Smooth muscle cell (in vitro differentiated cells): ENCODE measurements at regions not wholly inside any gene's neighbourhood (a gene's known extent, or its start where the extent isn't known, plus 50 kb on each side); places are given as distances from the start of the nearest gene placed in this dataset.
"Not testable (repeated sequence)": the region's sequence is repeated elsewhere in the genome, so short reads cannot be mapped to it uniquely, and the experiment has no call there.

Experiments
- DNase-seq: peaks from one replicate; lab custom pipeline; 2025; ENCODE audit not compliant: unreplicated experiment; lab: John Stamatoyannopoulos, UW
- H2AFZ ChIP-seq: fragments of 200-600 bp; sonication (generic); 2 replicates; pipeline ENCODE4 v1.6.0; 2016; ENCODE audit warnings: antibody characterized with exemption, low read depth, mild to moderate bottlenecking
- H3F3A ChIP-seq: fragments of 200-600 bp; sonication (generic); 2 replicates; pipeline ENCODE4 v1.6.0; 2017; ENCODE audit warnings: antibody characterized with exemption, low read depth
- H3K27ac ChIP-seq: fragments of 200-600 bp; sonication (generic); 2 replicates; pipeline ENCODE4 v1.5.1; 2016; ENCODE audit warnings: low read depth, mild to moderate bottlenecking
- H3K27me3 ChIP-seq: fragments of 200-600 bp; sonication (generic); 2 replicates; pipeline ENCODE4 v1.6.1; 2016; ENCODE audit warnings: low read depth, mild to moderate bottlenecking
- H3K36me3 ChIP-seq: fragments of 200-600 bp; sonication (generic); 2 replicates; pipeline ENCODE4 v1.5.1; 2016; ENCODE audit warnings: low read depth
- H3K4me1 ChIP-seq: fragments of 200-600 bp; sonication (generic); 2 replicates; pipeline ENCODE4 v1.5.1; 2016; ENCODE audit warnings: low read depth
- H3K4me2 ChIP-seq: fragments of 200-600 bp; sonication (generic); 2 replicates; pipeline ENCODE4 v1.6.0; 2016; ENCODE audit warnings: mild to moderate bottlenecking
- H3K4me3 ChIP-seq: fragments of 200-600 bp; sonication (generic); 2 replicates; pipeline ENCODE4 v1.5.1; 2016; ENCODE audit warnings: mild to moderate bottlenecking
- H3K79me2 ChIP-seq: fragments of 200-600 bp; sonication (generic); 2 replicates; pipeline ENCODE4 v1.6.0; 2016; ENCODE audit warnings: low read depth, mild to moderate bottlenecking
- H3K9ac ChIP-seq: fragments of 200-600 bp; sonication (generic); 2 replicates; pipeline ENCODE4 v1.6.0; 2016; ENCODE audit warnings: low read depth
- H3K9me3 ChIP-seq: fragments of 200-600 bp; sonication (generic); replicated peaks from 2 replicates; pipeline ENCODE4 v1.5.1; 2016; ENCODE audit warnings: low read depth
- H4K20me1 ChIP-seq: fragments of 200-600 bp; sonication (generic); 2 replicates; pipeline ENCODE4 v1.6.0; 2016; ENCODE audit warnings: low read depth
- CTCF ChIP-seq: fragments of 200-600 bp; sonication (generic); IDR thresholded peaks from 2 replicates; pipeline ENCODE4 v1.5.1; 2017; ENCODE audit warnings: borderline replicate concordance, mild to moderate bottlenecking, antibody characterized with exemption; ENCODE audit not compliant: insufficient read depth, poor library complexity, severe bottlenecking
- WGBS: methylation state at CpG from one replicate; pipeline ENCODE4 v1.1.7; 2016; ENCODE audit warnings: low lambda C conversion rate; 5-methylcytosine and 5-hydroxymethylcytosine counted together

DNA sequence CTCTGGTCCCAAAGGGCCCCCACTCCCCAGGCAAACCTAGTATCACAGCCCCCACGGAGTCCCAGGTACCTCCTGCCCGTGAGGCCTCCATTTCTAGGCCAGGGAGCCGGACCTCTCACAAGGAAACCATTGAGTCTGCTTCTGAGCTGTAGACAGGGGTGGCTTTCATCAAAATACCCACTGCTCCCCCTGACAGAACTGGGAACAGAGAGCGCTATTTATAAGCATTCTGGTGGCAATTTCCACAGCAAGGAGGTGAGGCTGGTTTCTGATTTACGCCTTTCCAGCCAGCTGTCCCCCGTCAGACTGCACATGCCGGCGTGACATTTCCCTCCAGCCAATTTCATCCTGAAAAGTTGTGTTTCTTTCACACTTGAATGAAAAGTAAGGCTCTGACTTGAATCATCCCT, 407.5 kb upstream of the PRKCQ start:
- no peak overlapping the region for H3K4me3 ChIP-seq
- H3K4me2 ChIP-seq = no peak overlapping the region
- WGBS = 73% methylated on average over 8 of the region's 8 CpGs
- DNase-seq = no peak
- no peak overlapping the region for H3K27ac ChIP-seq
- no peaks in the 10 kb centered on the region for H3K9me3 ChIP-seq
- no peak overlapping the region for H2AFZ ChIP-seq
- no peaks in the 10 kb centered on the region for H3K27me3 ChIP-seq
- H3K79me2 ChIP-seq = no peaks in the 10 kb centered on the region
- no peaks in the 10 kb centered on the region for H3K4me1 ChIP-seq
- no peaks in the 10 kb centered on the region for H3K36me3 ChIP-seq
- TF ChIP-seq CTCF = no peak
- H3K9ac ChIP-seq = no peak overlapping the region
- no peaks in the 10 kb centered on the region for H4K20me1 ChIP-seq
- no peaks in the 10 kb centered on the region for H3F3A ChIP-seq

DNA sequence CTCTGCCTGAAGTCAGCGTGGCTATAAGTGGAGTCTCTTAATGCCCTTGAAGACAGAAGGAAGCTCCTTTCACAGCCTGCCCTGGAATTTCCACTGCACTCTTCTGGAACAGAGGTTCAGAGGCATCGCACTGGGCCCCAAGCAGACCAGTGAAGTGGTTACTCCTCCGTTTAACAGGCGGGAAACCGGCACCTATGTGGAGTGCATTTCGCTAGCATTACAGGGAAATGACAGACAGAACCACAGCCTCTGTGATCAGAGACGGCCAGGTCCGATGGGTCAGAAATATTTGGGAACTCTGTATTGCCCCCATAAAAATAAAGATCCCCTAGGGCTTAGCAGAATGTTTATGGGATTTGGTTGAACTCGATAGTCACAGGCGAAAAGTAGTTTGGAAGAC, 406.9 kb upstream of the PRKCQ start:
- no peak for TF ChIP-seq CTCF
- Histone ChIP-seq H3K79me2 (no peaks in the 10 kb centered on the region), H3K9me3 (no peaks in the 10 kb centered on the region), H3K36me3 (no peaks in the 10 kb centered on the region), H3K4me2 (no peak overlapping the region), H3K27ac (no peak overlapping the region), H3K9ac (no peak overlapping the region), H2AFZ (no peak overlapping the region), H3F3A (no peaks in the 10 kb centered on the region), H4K20me1 (no peaks in the 10 kb centered on the region), H3K4me1 (no peaks in the 10 kb centered on the region), H3K4me3 (no peak overlapping the region), H3K27me3 (peaks cover 3% of the 10 kb centered on the region)
- WGBS = 84% methylated on average over 10 of the region's 10 CpGs
- DNase-seq = no peak

- Histone ChIP-seq H3F3A (no peaks in the 10 kb centered on the region), H3K36me3 (no peaks in the 10 kb centered on the region), H3K9me3 (no peaks in the 10 kb centered on the region), H2AFZ (no peak overlapping the region), H3K27ac (no peak overlapping the region), H3K4me1 (no peaks in the 10 kb centered on the region), H3K9ac (no peak overlapping the region), H3K79me2 (no peaks in the 10 kb centered on the region), H3K4me2 (no peak overlapping the region), H3K4me3 (no peak overlapping the region), H4K20me1 (no peaks in the 10 kb centered on the region), H3K27me3 (peaks cover 3% of the 10 kb centered on the region)
- TF ChIP-seq CTCF = no peak
- no peak for DNase-seq
- WGBS = 79% methylated on average over 9 of the region's 9 CpGs
These were observed 405.6 kb upstream of the PRKCQ start for GRCh38 chr10:6985644-6986043.

GRCh38 chr10:6984971-6985370, 404.9 kb upstream of the PRKCQ start:
- H3K36me3 ChIP-seq = no peaks in the 10 kb centered on the region
- H3K79me2 ChIP-seq = no peaks in the 10 kb centered on the region
- H3K9ac ChIP-seq = no peak overlapping the region
- H3K4me2 ChIP-seq = no peak overlapping the region
- no peak overlapping the region for H2AFZ ChIP-seq
- WGBS = 91% methylated on average over 2 of the region's 2 CpGs
- H3K27ac ChIP-seq = no peak overlapping the region
- no peak for TF ChIP-seq CTCF
- H3F3A ChIP-seq = no peaks in the 10 kb centered on the region
- no peak overlapping the region for H3K4me3 ChIP-seq
- peaks cover 3% of the 10 kb centered on the region for H3K27me3 ChIP-seq
- DNase-seq = no peak
- no peaks in the 10 kb centered on the region for H3K9me3 ChIP-seq
- H4K20me1 ChIP-seq = no peaks in the 10 kb centered on the region
- H3K4me1 ChIP-seq = no peaks in the 10 kb centered on the region

GRCh38 chr10:6984016-6984415, 403.9 kb upstream of the PRKCQ start:
- H3K27me3 ChIP-seq, H3K27ac ChIP-seq, H3K79me2 ChIP-seq, H3K4me1 ChIP-seq, DNase-seq, H3K9ac ChIP-seq, H2AFZ ChIP-seq, H3K4me3 ChIP-seq, H3K36me3 ChIP-seq, H3K4me2 ChIP-seq, H3K9me3 ChIP-seq, H3F3A ChIP-seq, H4K20me1 ChIP-seq: not testable (repeated sequence)
- WGBS = 83% methylated on average over 5 of the region's 5 CpGs
